SK-N-SH (cell line): ENCODE measurements at regions not wholly inside any gene's neighbourhood (a gene's known extent, or its start where the extent isn't known, plus 50 kb on each side); places are given as distances from the start of the nearest gene placed in this dataset.

ENCODE experiments used
- CTCF ChIA-PET: fragments of 300-600, 350-600 bp; formaldehyde crosslinking; extraction: SDS; loops from one replicate; lab custom pipeline; 2021; lab: Yijun Ruan, JAX
- POLR2A ChIA-PET: fragments of 350-600 bp; sonication (Branson Sonifier 250); formaldehyde crosslinking; extraction: SDS; loops from one replicate; lab custom pipeline; 2020; ENCODE audit warnings: antibody characterized with exemption, inconsistent platforms; lab: Yijun Ruan, JAX
- DNase-seq: peaks from one replicate; pipeline ENCODE4 v3.0.0; 2012
- H2AFZ ChIP-seq: fragments of 200-600 bp; sonication (generic); 2 replicates; pipeline ENCODE4 v1.8.1; 2016; ENCODE audit warnings: antibody characterized with exemption, mild to moderate bottlenecking, low read depth
- H3F3A ChIP-seq: fragments of 200-600 bp; sonication (generic); replicated peaks from 2 replicates; pipeline ENCODE3; 2016; ENCODE audit warnings: antibody characterized with exemption, mild to moderate bottlenecking; ENCODE audit not compliant: insufficient read depth
- H3K27ac ChIP-seq, 2 experiments: fragments of 200-500 bp in 1 of 2; fragments of 200-600 bp in 1 of 2; sonication (Bioruptor generic) in 1 of 2; sonication (generic), shearing (Covaris generic) in 1 of 2; 2 replicates each; pipeline versions ENCODE4 v1.5.1 to v1.6.1; 2014 to 2016; ENCODE audit warnings: low read depth in 2 of 2, inconsistent platforms in 1 of 2, low read length in 1 of 2, mild to moderate bottlenecking in 1 of 2, mixed read lengths in 1 of 2
- H3K27me3 ChIP-seq: fragments of 200-600 bp; sonication (generic), shearing (Covaris generic); 2 replicates; pipeline ENCODE4 v1.6.1; 2016; ENCODE audit warnings: mixed run types; ENCODE audit not compliant: insufficient read depth
- H3K36me3 ChIP-seq, 2 experiments: fragments of 200-500 bp in 1 of 2; fragments of 200-600 bp in 1 of 2; sonication (Bioruptor generic) in 1 of 2; sonication (generic) in 1 of 2; replicated peaks in 1 of 2; 2 replicates each; pipeline versions ENCODE3 to v1.5.1; 2014 to 2016; ENCODE audit warnings: low read length in 1 of 2, mild to moderate bottlenecking in 1 of 2; ENCODE audit not compliant: insufficient read depth in 2 of 2, control insufficient read depth in 1 of 2
- H3K4me1 ChIP-seq, 2 experiments: fragments of 200-500 bp in 1 of 2; fragments of 200-600 bp in 1 of 2; sonication (Bioruptor generic) in 1 of 2; sonication (generic), shearing (Covaris generic) in 1 of 2; 2 replicates each; pipeline versions ENCODE4 v1.5.1 to v1.6.1; 2014 to 2016; ENCODE audit warnings: low read depth in 1 of 2, low read length in 1 of 2, mixed run types in 1 of 2; ENCODE audit not compliant: insufficient read depth in 2 of 2, control insufficient read depth in 1 of 2
- H3K4me2 ChIP-seq: fragments of 200-600 bp; sonication (generic), shearing (Covaris generic); 2 replicates; pipeline ENCODE4 v1.6.1; 2017; ENCODE audit warnings: mixed run types
- H3K4me3 ChIP-seq, 2 experiments: fragments of 200-500 bp in 1 of 2; fragments of 200-600 bp in 1 of 2; sonication (Bioruptor generic) in 1 of 2; sonication (generic), shearing (Covaris generic) in 1 of 2; 2 replicates each; pipeline versions ENCODE4 v1.5.1 to v1.8.1; 2014 to 2016; ENCODE audit warnings: low read depth in 2 of 2, inconsistent platforms in 1 of 2, low read length in 1 of 2, mild to moderate bottlenecking in 1 of 2, mixed read lengths in 1 of 2, moderate library complexity in 1 of 2
- H3K79me2 ChIP-seq: fragments of 200-600 bp; sonication (generic); 2 replicates; pipeline ENCODE4 v1.8.1; 2017; ENCODE audit warnings: mild to moderate bottlenecking; ENCODE audit not compliant: insufficient read depth
- H3K9ac ChIP-seq: fragments of 200-600 bp; sonication (generic); 2 replicates; pipeline ENCODE4 v1.6.1; 2017; ENCODE audit warnings: mixed run types
- H3K9me2 ChIP-seq: fragments of 200-600 bp; sonication (generic); 2 replicates; pipeline ENCODE4 v1.6.1; 2017; ENCODE audit warnings: mixed run types
- H3K9me3 ChIP-seq: fragments of 200-600 bp; sonication (generic); 2 replicates; pipeline ENCODE4 v1.6.1; 2017; ENCODE audit warnings: mixed run types, mild to moderate bottlenecking, moderate library complexity
- H4K20me1 ChIP-seq: fragments of 200-600 bp; sonication (generic); 2 replicates; pipeline ENCODE4 v1.6.1; 2017; ENCODE audit warnings: mild to moderate bottlenecking, mixed run types; ENCODE audit not compliant: insufficient read depth
- CHD2 ChIP-seq: fragments of 150-350 bp; IDR thresholded peaks from 2 replicates; pipeline ENCODE4 v1.6.1; 2018; ENCODE audit warnings: low read length; ENCODE audit not compliant: partially characterized antibody
- CTCF ChIP-seq: fragments of 200-600 bp; sonication (generic); IDR thresholded peaks from 2 replicates; pipeline ENCODE4 v1.6.1; 2017; ENCODE audit warnings: antibody characterized with exemption, mild to moderate bottlenecking, moderate library complexity
- EP300 ChIP-seq, 2 experiments: IDR thresholded peaks; 2 replicates each; pipeline versions ENCODE4 v1.4.0 to v1.6.1; 2012; ENCODE audit warnings: borderline replicate concordance in 1 of 2, low read depth in 1 of 2, low read length in 1 of 2
- EZH2phosphoT487 ChIP-seq: fragments of 200-600 bp; sonication (generic); IDR thresholded peaks from 2 replicates; pipeline ENCODE4 v1.6.1; 2017; ENCODE audit warnings: low read depth, mixed run types, mild to moderate bottlenecking, antibody characterized with exemption, moderate library complexity, borderline replicate concordance
- FOXJ3 ChIP-seq: sonication (generic); formaldehyde crosslinking; IDR thresholded peaks from 2 replicates; pipeline ENCODE4 v1.5.1; 2020; ENCODE audit warnings: mild to moderate bottlenecking, missing genetic modification reagents
- FOXM1 ChIP-seq: IDR thresholded peaks from 2 replicates; pipeline ENCODE4 v1.4.0; 2012; ENCODE audit warnings: low read depth, mild to moderate bottlenecking
- GABPA ChIP-seq: IDR thresholded peaks from 2 replicates; pipeline ENCODE4 v1.4.0; 2012; ENCODE audit warnings: low read depth, mild to moderate bottlenecking
- GATA2 ChIP-seq: sonication (generic); formaldehyde crosslinking; IDR thresholded peaks from 2 replicates; pipeline ENCODE4 v1.5.0; 2020; ENCODE audit warnings: mild to moderate bottlenecking, missing genetic modification reagents
- MEF2A ChIP-seq: IDR thresholded peaks from 2 replicates; pipeline ENCODE4 v1.4.0; 2012; ENCODE audit warnings: low read depth, borderline replicate concordance
- MXI1 ChIP-seq: IDR thresholded peaks from 2 replicates; pipeline ENCODE4 v1.6.1; 2012; ENCODE audit warnings: mild to moderate bottlenecking, low read depth, low read length, improper control_type of control experiment
- NFIC ChIP-seq: IDR thresholded peaks from 2 replicates; pipeline ENCODE4 v1.4.0; 2012; ENCODE audit warnings: borderline replicate concordance
- PBX3 ChIP-seq: IDR thresholded peaks from 2 replicates; pipeline ENCODE4; 2012
- POLR2AphosphoS5 ChIP-seq: IDR thresholded peaks from 2 replicates; pipeline ENCODE4 v1.6.1; 2012; ENCODE audit warnings: low read depth, low read length
- RCOR1 ChIP-seq: fragments of 150-350 bp; IDR thresholded peaks from 2 replicates; pipeline ENCODE4 v1.6.1; 2017; ENCODE audit warnings: antibody characterized with exemption, low read length
- RXRA ChIP-seq: IDR thresholded peaks from 2 replicates; pipeline ENCODE4 v1.4.0; 2012; ENCODE audit warnings: low read depth, mild to moderate bottlenecking, borderline replicate concordance
- SIN3A ChIP-seq: IDR thresholded peaks from 2 replicates; pipeline ENCODE4 v1.6.1; 2012; ENCODE audit warnings: low read depth, mild to moderate bottlenecking, low read length, moderate library complexity, borderline replicate concordance
- SMC3 ChIP-seq: IDR thresholded peaks from 2 replicates; pipeline ENCODE4 v1.6.1; 2012; ENCODE audit warnings: low read depth, low read length, improper control_type of control experiment
- TCF12 ChIP-seq: IDR thresholded peaks from 2 replicates; pipeline ENCODE4 v1.4.0; 2012
- TEAD4 ChIP-seq: IDR thresholded peaks from 2 replicates; pipeline ENCODE4 v1.4.0; 2012; ENCODE audit warnings: mild to moderate bottlenecking, borderline replicate concordance; ENCODE audit not compliant: insufficient read depth
- USF1 ChIP-seq: IDR thresholded peaks from 2 replicates; pipeline ENCODE4 v1.4.0; 2012; ENCODE audit warnings: low read depth, borderline replicate concordance
- YY1 ChIP-seq: IDR thresholded peaks from 2 replicates; pipeline ENCODE4 v1.4.0; 2012; ENCODE audit warnings: low read depth, mild to moderate bottlenecking
- ZBTB33 ChIP-seq: IDR thresholded peaks from 2 replicates; pipeline ENCODE4 v1.4.0; 2012; ENCODE audit warnings: low read depth, borderline replicate concordance
- WGBS: methylation state at CpG from one replicate; pipeline ENCODE4 v1.1.6; 2017; ENCODE audit warnings: low lambda C conversion rate; 5-methylcytosine and 5-hydroxymethylcytosine counted together

- H3K36me3 ChIP-seq: no peaks in the 10 kb centered on the region
- POLR2A ChIA-PET: no interaction called here
- H3K9me2 ChIP-seq: no peaks in the 10 kb centered on the region
- WGBS: 91% methylated on average over 2 of the region's 2 CpGs
- no peaks in the 10 kb centered on the region for H3K27me3 ChIP-seq
- no peaks in the 10 kb centered on the region for H4K20me1 ChIP-seq
- TF ChIP-seq FOXJ3 (no peak), SIN3A (no peak), ZBTB33 (no peak), NFIC (no peak), POLR2AphosphoS5 (no peak), TEAD4 (no peak), MXI1 (no peak), YY1 (no peak), EZH2phosphoT487 (no peak), MEF2A (no peak)
- no peak overlapping the region for H3K4me2 ChIP-seq
- no peak overlapping the region for H2AFZ ChIP-seq
- no peak overlapping the region for H3K27ac ChIP-seq
- H3K4me1 ChIP-seq: no peaks in the 10 kb centered on the region; a peak in 1 of 4 replicates
- CTCF ChIA-PET: interaction anchor here (0.7 kb wide), 1 partner anchor 151 kb away, joined by 3 read pairs; no protein-coding TSS in a partner anchor
- H3K4me3 ChIP-seq: no peak overlapping the region
- H3K9ac ChIP-seq: no peak overlapping the region
- no peak for DNase-seq
- peaks cover 8% of the 10 kb centered on the region for H3F3A ChIP-seq
- no peaks in the 10 kb centered on the region for H3K9me3 ChIP-seq
- no peaks in the 10 kb centered on the region for H3K79me2 ChIP-seq
Measured at GRCh38 chr9:134509817-134510216, 131.8 kb upstream of the COL5A1 start.

GRCh38 chr9:134514503-134514902 lies 127.1 kb upstream of the COL5A1 start:
- H4K20me1 ChIP-seq: no peaks in the 10 kb centered on the region
- H2AFZ ChIP-seq: no peak overlapping the region
- H3F3A ChIP-seq: peaks cover 2% of the 10 kb centered on the region
- ChIA-PET POLR2A (no interaction called here), CTCF (interaction anchor here (1.2 to 1.4 kb wide), 2 partner anchors 14 to 65 kb away, joined by 5 read pairs; no protein-coding TSS in a partner anchor)
- no peak overlapping the region for H3K9ac ChIP-seq
- no peak for DNase-seq
- no peaks in the 10 kb centered on the region for H3K36me3 ChIP-seq
- no peaks in the 10 kb centered on the region for H3K9me3 ChIP-seq
- H3K79me2 ChIP-seq: no peaks in the 10 kb centered on the region
- H3K4me2 ChIP-seq: no peak overlapping the region
- H3K4me1 ChIP-seq: peaks cover 0 to 24% of the 10 kb centered on the region in 2 experiments; a peak in 2 of 4 replicates
- 89% methylated on average over 6 of the region's 8 CpGs for WGBS
- no peak overlapping the region for H3K4me3 ChIP-seq
- H3K27ac ChIP-seq: no peak overlapping the region
- H3K27me3 ChIP-seq: no peaks in the 10 kb centered on the region
- TF ChIP-seq NFIC (no peak), FOXJ3 (no peak), MEF2A (no peak), EP300 (IDR thresholded peaks at IDR 0.05; ENCODE audit: borderline replicate concordance in 1 of 2, low read depth in 1 of 2, low read length in 1 of 2) (no peak), CTCF (no peak), TCF12 (no peak), MXI1 (no peak), FOXM1 (no peak), RXRA (no peak), POLR2AphosphoS5 (no peak), CHD2 (no peak), RCOR1 (no peak), GATA2 (CRISPR knock-in tag) (no peak), SMC3 (no peak), GABPA (no peak), USF1 (no peak), PBX3 (no peak)
- H3K9me2 ChIP-seq: no peaks in the 10 kb centered on the region
